IMR-90 (cell line): ENCODE measurements at regions not wholly inside any gene's neighbourhood (a gene's known extent, or its start where the extent isn't known, plus 50 kb on each side); places are given as distances from the start of the nearest gene placed in this dataset.

Source experiments
- ATAC-seq: fragments of 200-7000 bp; cut with Tn5 transposase; 2 replicates; pipeline ENCODE4 v1.9.1; 2020; ENCODE audit warnings: low read depth, mild to moderate bottlenecking, moderate library complexity
- BruUV-seq: library from RNA; stranded (reverse); fragments of 400-500 nt; replicated peaks from 2 replicates; lab custom pipeline; 2021; lab: Mats Ljungman, UMichigan
- CTCF ChIA-PET: fragments of 300-600 bp; formaldehyde crosslinking; extraction: SDS; loops from one replicate; lab custom pipeline; 2021; ENCODE audit warnings: antibody characterized with exemption; lab: Yijun Ruan, JAX
- POLR2A ChIA-PET: fragments of 300-600 bp; sonication (Branson Sonifier 250); formaldehyde crosslinking; loops from one replicate; lab custom pipeline; 2022; ENCODE audit warnings: antibody characterized with exemption; ENCODE audit not compliant: unreplicated experiment; lab: Charles Lee
- DNase-seq: peaks from one replicate; pipeline ENCODE4 v3.0.0; 2013
- H2AFZ ChIP-seq: replicated peaks from 2 replicates; pipeline ENCODE3; 2013; ENCODE audit warnings: low read length, mild to moderate bottlenecking; ENCODE audit not compliant: poor library complexity
- H2AK5ac ChIP-seq: 2 replicates; pipeline ENCODE4 v1.6.1; 2013; ENCODE audit warnings: low read depth, low read length, inconsistent platforms
- H2AK9ac ChIP-seq: replicated peaks from 2 replicates; pipeline ENCODE3; 2013; ENCODE audit warnings: mild to moderate bottlenecking, low read depth, low read length, moderate library complexity; ENCODE audit not compliant: poor library complexity
- H2BK120ac ChIP-seq: 2 replicates; pipeline ENCODE4 v1.6.1; 2013; ENCODE audit warnings: low read depth, low read length, inconsistent platforms
- H2BK15ac ChIP-seq: 3 replicates; pipeline ENCODE4 v1.6.1; 2013; ENCODE audit warnings: low read depth, low read length, inconsistent platforms
- H2BK20ac ChIP-seq: 2 replicates; pipeline ENCODE4 v1.6.1; 2013; ENCODE audit warnings: low read depth, mild to moderate bottlenecking, inconsistent platforms, low read length, moderate library complexity
- H2BK5ac ChIP-seq: 2 replicates; pipeline ENCODE4 v1.6.1; 2013; ENCODE audit warnings: mild to moderate bottlenecking, low read depth, low read length, inconsistent platforms; ENCODE audit not compliant: poor library complexity, severe bottlenecking
- H3K14ac ChIP-seq: replicated peaks from 2 replicates; pipeline ENCODE4 v1.6.1; 2013; ENCODE audit warnings: low read depth, low read length, inconsistent platforms
- H3K18ac ChIP-seq: 2 replicates; pipeline ENCODE4 v1.6.1; 2013; ENCODE audit warnings: low read depth, low read length, control low read depth
- H3K23ac ChIP-seq: 2 replicates; pipeline ENCODE4 v1.6.1; 2013; ENCODE audit warnings: low read depth, low read length, inconsistent platforms
- H3K27ac ChIP-seq: 2 replicates; pipeline ENCODE4 v1.5.1; 2013; ENCODE audit warnings: mild to moderate bottlenecking, control low read depth, low read length; ENCODE audit not compliant: insufficient read depth
- H3K27me3 ChIP-seq: 2 replicates; pipeline ENCODE4 v1.6.1; 2013; ENCODE audit warnings: low read length; ENCODE audit not compliant: control insufficient read depth, insufficient read depth
- H3K36me3 ChIP-seq: 2 replicates; pipeline ENCODE4 v1.6.1; 2013; ENCODE audit warnings: low read length, mixed read lengths; ENCODE audit not compliant: control insufficient read depth, insufficient read depth
- H3K4ac ChIP-seq: 2 replicates; pipeline ENCODE4 v1.6.1; 2013; ENCODE audit warnings: low read depth, low read length, inconsistent platforms
- H3K4me1 ChIP-seq: 2 replicates; pipeline ENCODE4 v1.6.1; 2013; ENCODE audit warnings: low read length, mixed read lengths; ENCODE audit not compliant: control insufficient read depth, insufficient read depth
- H3K4me2 ChIP-seq: 2 replicates; pipeline ENCODE4 v1.6.1; 2013; ENCODE audit warnings: low read depth, mild to moderate bottlenecking, control low read depth, low read length, moderate library complexity
- H3K4me3 ChIP-seq: 2 replicates; pipeline ENCODE4 v1.5.1; 2013; ENCODE audit warnings: low read depth, mild to moderate bottlenecking, control low read depth, low read length, moderate library complexity; ENCODE audit not compliant: insufficient read depth
- H3K56ac ChIP-seq: 2 replicates; pipeline ENCODE4 v1.6.1; 2013; ENCODE audit warnings: low read length, inconsistent platforms; ENCODE audit not compliant: insufficient read depth; ENCODE audit errors: extremely low read depth
- H3K79me1 ChIP-seq, 2 experiments: 2 replicates each; pipeline ENCODE4 v1.6.1; 2013; ENCODE audit warnings: low read length in 2 of 2, inconsistent platforms in 1 of 2, low read depth in 1 of 2
- H3K9ac ChIP-seq: 2 replicates; pipeline ENCODE4 v1.6.1; 2013; ENCODE audit warnings: low read depth, low read length, control low read depth
- H3K9me1 ChIP-seq: 2 replicates; pipeline ENCODE4 v1.6.1; 2013; ENCODE audit warnings: low read length, inconsistent platforms; ENCODE audit not compliant: insufficient read depth
- H3K9me3 ChIP-seq: 2 replicates; pipeline ENCODE4 v1.6.1; 2013; ENCODE audit warnings: low read length; ENCODE audit not compliant: control insufficient read depth, insufficient read depth
- H4K20me1 ChIP-seq: 2 replicates; pipeline ENCODE4 v1.6.1; 2013; ENCODE audit warnings: low read length, inconsistent platforms; ENCODE audit not compliant: insufficient read depth
- H4K5ac ChIP-seq: 2 replicates; pipeline ENCODE4 v1.6.1; 2013; ENCODE audit warnings: mild to moderate bottlenecking, low read depth, low read length, control low read depth
- H4K8ac ChIP-seq, 2 experiments: 2 replicates each; pipeline ENCODE4 v1.6.1; 2013; ENCODE audit warnings: low read depth in 2 of 2, low read length in 2 of 2, control low read depth in 1 of 2, inconsistent platforms in 1 of 2
- H4K91ac ChIP-seq: 2 replicates; pipeline ENCODE4 v1.6.1; 2013; ENCODE audit warnings: low read depth, low read length, inconsistent platforms; ENCODE audit not compliant: insufficient read depth
- BHLHE40 ChIP-seq: fragments of 150-350 bp; IDR thresholded peaks from 2 replicates; pipeline ENCODE4 v1.6.1; 2016; ENCODE audit warnings: mild to moderate bottlenecking, low read depth, low read length
- CEBPB ChIP-seq: IDR thresholded peaks from 2 replicates; pipeline ENCODE4 v1.6.1; 2012; ENCODE audit warnings: low read depth, low read length, improper control_type of control experiment
- FOS ChIP-seq: fragments of 150-350 bp; IDR thresholded peaks from 2 replicates; pipeline ENCODE4 v1.6.1; 2016; ENCODE audit warnings: low read depth, low read length
- POLR2A ChIP-seq: IDR thresholded peaks from 2 replicates; pipeline ENCODE4 v1.6.1; 2012; ENCODE audit warnings: mild to moderate bottlenecking, low read depth, low read length
- RCOR1 ChIP-seq: IDR thresholded peaks from 2 replicates; pipeline ENCODE4 v1.6.1; 2012; ENCODE audit warnings: mild to moderate bottlenecking, low read length, improper control_type of control experiment; ENCODE audit not compliant: insufficient replicate concordance
- SMC3 ChIP-seq: fragments of 150-350 bp; IDR thresholded peaks from 2 replicates; pipeline ENCODE4 v1.6.1; 2016; ENCODE audit warnings: low read depth, mild to moderate bottlenecking, antibody characterized with exemption, low read length, moderate library complexity
- WGBS, 2 experiments: methylation state at CpG; one replicate each; pipeline versions ENCODE4 v1.1.5 to v1.1.7; 2013; ENCODE audit warnings: missing lambda C conversion rate in 2 of 2; ENCODE audit not compliant: insufficient read length in 1 of 2; ENCODE audit errors: extremely low coverage in 2 of 2; 5-methylcytosine and 5-hydroxymethylcytosine counted together
- dilution Hi-C: fragments of 300-500 bp; cut with HindIII; formaldehyde crosslinking; loops from one replicate; pipeline ENCODE4 v1.14.3; 2018; ENCODE audit warnings: low sequenced_read_pairs; ENCODE audit not compliant: unreplicated experiment
- in situ Hi-C: fragments of 300-500 bp; cut with MboI; formaldehyde crosslinking; loops from 3 replicates; pipeline ENCODE4 v1.14.3; 2019; ENCODE audit warnings: low sequenced_read_pairs, inconsistent platforms, mixed read lengths
- intact Hi-C: fragments of 100-400 bp; cut with micrococcal nuclease; formaldehyde crosslinking; loops from 2 replicates; pipeline ENCODE4 v1.10.0; 2022
- TF ChIP-seq, protein P1 (sequence below): fragments of 150-350 bp; IDR thresholded peaks from 2 replicates; pipeline ENCODE4 v1.6.1; 2016; ENCODE audit warnings: low read depth, mild to moderate bottlenecking, low read length, moderate library complexity, borderline replicate concordance

DNA sequence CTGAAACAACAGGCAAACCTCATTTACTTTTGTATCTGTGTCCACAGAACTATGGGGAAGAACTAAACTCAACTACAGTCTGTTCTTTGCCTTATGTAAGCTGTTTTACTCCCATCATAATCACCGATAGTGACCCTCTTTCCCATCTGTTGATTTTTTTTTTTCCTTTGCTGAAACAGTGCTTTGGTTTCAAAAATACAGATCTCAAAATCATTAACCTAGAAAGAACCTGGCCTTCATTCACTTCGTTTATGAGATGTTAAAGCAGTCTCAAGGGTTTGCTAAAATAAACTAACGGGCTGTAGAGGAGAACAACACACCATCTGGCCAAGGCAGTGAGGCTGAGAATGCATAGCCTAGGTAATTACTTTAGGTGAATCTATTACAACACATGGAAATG lies 706.6 kb upstream of the ZNF608 start:
- Histone ChIP-seq H4K20me1 (no peaks in the 10 kb centered on the region), H4K5ac (no peak overlapping the region), H3K4me2 (no peak overlapping the region), H3K56ac (no peak overlapping the region), H3K4ac (no peak overlapping the region), H3K4me1 (no peaks in the 10 kb centered on the region), H3K9ac (no peak overlapping the region), H2BK15ac (no peak overlapping the region), H3K27me3 (no peaks in the 10 kb centered on the region), H2BK5ac (no peak overlapping the region), H3K79me1 (no peaks in the 10 kb centered on the region), H2AK9ac (no peak overlapping the region), H2BK20ac (no peak overlapping the region), H3K9me3 (peaks cover 2% of the 10 kb centered on the region; the same call in 1 of the 2 replicates), H3K9me1 (no peaks in the 10 kb centered on the region), H3K14ac (no peak overlapping the region), H4K8ac (no peak overlapping the region), H2BK120ac (no peak overlapping the region), H3K23ac (no peak overlapping the region), H2AK5ac (no peak overlapping the region), H3K4me3 (no peak overlapping the region), H3K18ac (no peak overlapping the region), H2AFZ (no peak overlapping the region), H4K91ac (no peak overlapping the region), H3K27ac (no peak overlapping the region), H3K36me3 (no peaks in the 10 kb centered on the region)
- intact Hi-C loops, result no loop called here
- ATAC-seq (no peak), DNase-seq (no peak)
- no TSS peak for BruUV-seq
- no CpG with 5 or more reads among the region's 3 CpGs for WGBS, 2 experiments
- dilution Hi-C loops, result no loop called here
- CTCF ChIA-PET, result interaction anchor here (0.6 to 1.1 kb wide), 2 partner anchors 12 to 622 kb away, joined by 3 read pairs; no protein-coding TSS in a partner anchor
- no peak for TF ChIP-seq SMC3
- TF ChIP-seq BHLHE40, result no peak
- TF ChIP-seq FOS, result no peak
- TF ChIP-seq, protein P1, sequence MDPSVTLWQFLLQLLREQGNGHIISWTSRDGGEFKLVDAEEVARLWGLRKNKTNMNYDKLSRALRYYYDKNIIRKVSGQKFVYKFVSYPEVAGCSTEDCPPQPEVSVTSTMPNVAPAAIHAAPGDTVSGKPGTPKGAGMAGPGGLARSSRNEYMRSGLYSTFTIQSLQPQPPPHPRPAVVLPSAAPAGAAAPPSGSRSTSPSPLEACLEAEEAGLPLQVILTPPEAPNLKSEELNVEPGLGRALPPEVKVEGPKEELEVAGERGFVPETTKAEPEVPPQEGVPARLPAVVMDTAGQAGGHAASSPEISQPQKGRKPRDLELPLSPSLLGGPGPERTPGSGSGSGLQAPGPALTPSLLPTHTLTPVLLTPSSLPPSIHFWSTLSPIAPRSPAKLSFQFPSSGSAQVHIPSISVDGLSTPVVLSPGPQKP, result no peak
- TF ChIP-seq RCOR1, result no peak
- TF ChIP-seq POLR2A, result no peak
- no peak for TF ChIP-seq CEBPB
- POLR2A ChIA-PET, result no interaction called here
- in situ Hi-C loops, result no loop called here
